GM21619 (cell line): ENCODE measurements at regions not wholly inside any gene's neighbourhood (a gene's known extent, or its start where the extent isn't known, plus 50 kb on each side); places are given as distances from the start of the nearest gene placed in this dataset.
"Not testable (repeated sequence)": the region's sequence is repeated elsewhere in the genome, so short reads cannot be mapped to it uniquely, and the experiment has no call there.

Source experiments
- ATAC-seq: cut with Tn5 transposase; IDR thresholded peaks from one replicate; pipeline ENCODE4 v1.9.1; 2021; ENCODE audit not compliant: unreplicated experiment

DNA sequence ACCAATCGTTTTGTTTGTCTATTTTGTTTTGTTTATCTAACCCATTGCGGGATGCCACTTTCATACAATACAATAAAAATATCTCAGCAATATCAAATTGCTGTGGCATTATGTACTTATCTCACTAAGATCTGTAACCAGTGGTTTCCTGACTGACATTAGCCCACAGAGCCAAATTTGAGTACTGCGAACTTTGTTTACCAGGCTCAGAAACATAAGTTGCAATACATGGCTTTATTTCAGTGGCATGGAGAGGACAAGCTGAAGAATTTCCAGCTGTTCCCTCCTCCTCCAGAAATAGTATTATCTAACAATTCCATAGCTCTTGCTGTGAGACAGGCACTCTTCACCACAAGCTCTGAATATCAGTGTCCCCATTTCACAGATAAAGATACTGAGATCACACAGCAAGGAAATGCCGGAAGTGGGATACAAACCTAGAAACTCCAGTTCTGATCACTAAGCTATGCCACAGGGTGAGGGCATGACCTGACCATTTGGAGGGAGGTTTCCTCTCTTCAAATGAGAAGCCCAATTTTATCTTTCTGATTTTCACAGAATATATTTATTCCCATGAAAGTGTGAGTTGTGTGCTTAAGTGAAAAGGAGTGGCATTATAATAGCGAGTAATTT, 469.9 kb upstream of the CBLB start:
- ATAC-seq: no peak

DNA sequence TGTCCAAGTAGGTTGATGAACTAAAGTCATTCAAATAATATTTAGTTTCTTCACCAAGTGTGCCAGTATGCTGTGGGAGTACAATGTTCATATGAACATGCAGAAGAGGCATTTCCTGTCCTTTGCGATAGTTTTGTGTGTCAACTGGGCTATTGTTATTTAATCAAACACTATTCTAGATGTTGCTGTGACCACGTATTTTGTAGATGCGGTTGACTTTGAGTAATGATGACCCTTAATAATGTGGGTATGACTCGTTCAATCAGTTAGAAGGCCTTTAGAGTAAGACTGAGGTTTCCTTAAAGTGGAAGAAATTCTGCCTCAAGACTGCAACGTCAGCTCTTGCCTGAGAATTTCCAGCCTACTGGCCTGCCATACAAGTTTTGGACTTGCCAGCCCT, 470.7 kb upstream of the CBLB start:
- no peak for ATAC-seq

DNA sequence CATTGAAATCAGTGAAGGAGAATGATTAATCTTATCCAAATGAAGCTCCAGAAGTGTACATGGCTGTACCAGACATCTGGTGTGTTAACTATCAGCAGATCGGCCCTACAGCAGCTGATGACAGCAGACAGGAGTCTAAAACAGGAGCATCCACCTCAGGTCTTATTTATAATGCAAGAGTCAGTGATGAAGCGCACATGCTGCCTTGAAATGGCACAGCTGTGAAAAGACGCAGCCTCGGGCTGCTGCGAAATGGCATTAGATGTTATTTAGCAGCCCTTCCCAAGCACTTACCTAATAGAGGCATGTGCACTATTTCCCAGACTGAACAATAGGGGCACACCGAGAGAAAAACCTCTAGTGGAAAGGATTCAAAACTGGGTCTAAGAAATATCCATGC, 472.3 kb upstream of the CBLB start:
- no peak for ATAC-seq

DNA sequence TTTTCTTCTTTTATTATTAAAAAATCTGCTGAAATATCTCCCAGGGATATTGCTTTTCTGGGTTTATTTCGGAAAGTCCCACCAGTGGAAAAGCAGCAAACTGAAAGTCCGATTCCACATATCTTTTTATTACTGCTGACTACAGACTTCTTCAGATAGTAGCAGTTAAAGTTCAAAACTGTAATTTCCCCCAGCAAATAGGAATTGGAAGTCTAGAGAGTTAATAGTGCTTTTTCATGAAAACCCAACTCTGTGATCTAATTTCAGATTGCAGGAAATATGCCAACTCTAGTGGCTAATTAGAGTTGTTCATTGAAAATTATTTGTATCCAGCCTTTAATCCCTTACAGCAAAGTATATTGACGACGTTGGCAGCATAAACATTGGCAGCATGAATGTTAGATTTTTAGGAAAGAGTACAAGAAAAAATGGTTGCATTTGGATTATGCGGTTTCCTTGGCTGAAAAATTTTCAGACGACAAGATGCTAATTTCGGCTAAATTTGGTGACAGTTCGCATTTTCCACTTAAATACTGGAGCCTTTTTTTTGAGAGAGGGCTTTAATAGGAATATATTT, 472.9 kb upstream of the CBLB start:
- ATAC-seq: no peak

DNA sequence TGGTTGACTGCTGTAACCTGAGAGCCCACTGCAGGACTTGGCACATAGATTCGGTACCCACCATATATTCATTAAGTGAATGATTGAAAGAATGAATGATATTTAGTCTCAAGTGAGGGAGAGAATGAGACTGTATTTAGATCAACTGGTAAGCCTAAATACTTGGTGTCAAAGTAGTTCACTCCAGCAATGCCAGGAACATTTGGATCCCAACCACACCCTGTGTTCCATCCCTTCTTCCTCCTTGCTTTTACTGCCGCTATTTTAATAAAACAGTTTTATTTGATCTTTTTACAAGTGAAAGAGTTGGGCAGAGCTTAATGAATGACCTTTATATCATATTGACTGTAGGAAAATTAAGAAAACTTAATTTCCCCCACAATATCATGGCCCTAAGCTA, 473.6 kb upstream of the CBLB start:
- ATAC-seq: no peak

DNA sequence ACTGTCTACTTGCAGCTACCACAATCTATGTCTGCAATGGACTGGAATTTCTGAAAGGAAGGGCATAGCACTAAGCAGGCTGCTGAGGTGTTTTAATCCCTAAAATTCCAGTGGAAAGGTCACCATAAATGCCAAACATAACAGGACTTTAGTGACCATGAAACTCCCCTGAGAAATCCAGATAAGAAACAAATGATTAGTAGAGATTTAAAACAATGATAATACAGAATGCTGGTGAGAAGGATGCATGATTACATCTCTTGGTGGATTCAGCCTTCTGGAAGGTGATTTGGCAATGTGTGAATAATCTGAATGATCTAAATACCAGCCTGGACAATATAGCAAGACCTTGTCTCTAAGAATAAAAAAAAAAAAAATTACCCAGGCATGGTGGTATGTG, 475.0 kb upstream of the CBLB start:
- ATAC-seq: no peak

DNA sequence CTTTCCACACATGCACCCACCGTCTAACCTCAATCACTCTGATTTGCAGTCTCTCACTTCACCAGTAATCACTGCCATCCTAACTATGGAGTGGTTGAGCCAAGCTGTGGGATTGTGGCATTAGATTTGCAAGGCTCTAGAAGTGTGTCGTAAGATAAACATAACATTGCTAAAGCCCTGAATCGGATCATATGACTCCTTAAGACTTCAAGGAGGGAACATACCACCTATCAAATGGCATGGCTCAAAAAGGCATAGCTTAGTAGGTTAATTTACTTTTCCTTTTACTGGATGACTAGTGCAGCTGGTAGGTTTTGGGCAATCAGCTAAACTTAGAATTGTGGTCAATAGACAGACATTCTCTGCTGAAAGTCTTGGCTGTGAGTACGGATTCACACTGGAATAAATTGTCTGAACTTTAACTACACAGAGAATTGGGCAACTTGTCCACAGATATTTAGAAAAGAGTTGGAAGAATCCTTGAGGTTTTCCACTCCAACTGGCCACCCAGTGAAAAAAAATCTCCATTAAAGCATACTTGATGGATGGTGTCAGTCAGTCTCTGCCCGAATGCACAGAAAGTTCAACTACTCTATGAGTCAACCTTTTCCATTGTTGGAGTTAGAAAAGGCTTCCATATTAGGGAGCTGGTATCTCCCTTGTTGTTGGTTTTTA, 476.7 kb upstream of the CBLB start:
- no peak for ATAC-seq

DNA sequence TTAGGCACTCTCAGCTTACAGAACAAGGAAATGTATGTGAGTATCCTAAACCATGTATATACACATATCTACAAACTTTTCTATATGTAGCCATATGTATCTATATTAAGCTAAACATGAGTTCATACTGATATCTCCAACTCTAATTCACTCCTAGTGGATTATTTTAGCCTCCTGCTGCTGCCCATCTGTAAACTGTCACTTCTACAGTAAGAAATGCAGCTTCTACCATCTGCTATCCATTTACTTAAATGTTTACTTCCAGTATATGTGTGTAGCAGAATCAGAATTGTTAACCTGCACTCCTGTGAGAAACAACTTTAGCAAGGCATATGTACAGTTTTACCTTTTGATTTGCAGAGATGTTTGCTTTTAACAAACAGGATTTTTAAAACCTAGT, 478.5 kb upstream of the CBLB start:
- ATAC-seq: no peak

DNA sequence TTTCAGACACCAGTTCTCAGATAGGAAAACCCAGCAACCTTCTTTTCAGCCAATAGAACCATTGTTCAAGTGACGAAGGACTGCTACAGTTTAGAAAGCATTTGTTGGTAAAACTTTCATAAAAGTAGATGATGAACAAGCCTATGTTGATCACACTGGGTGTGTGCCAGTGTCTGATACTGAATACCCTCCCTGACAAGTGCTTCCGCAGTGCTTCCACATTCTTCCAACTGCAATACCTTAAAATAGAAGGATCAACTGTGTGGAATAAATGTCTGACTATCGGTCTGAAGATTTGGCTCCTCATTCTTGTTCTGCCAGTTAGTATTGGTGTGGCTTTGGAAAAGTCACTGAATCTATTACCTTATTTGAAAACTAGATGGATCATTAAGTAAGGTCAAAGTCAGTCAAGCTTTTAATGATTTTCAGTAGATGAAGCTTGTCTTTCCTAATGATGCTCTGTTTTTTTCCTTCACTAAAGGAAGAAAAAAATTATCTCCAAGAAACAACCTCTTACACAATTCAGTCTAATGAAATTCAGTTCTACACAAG, 479.4 kb upstream of the CBLB start:
- no peak for ATAC-seq

DNA sequence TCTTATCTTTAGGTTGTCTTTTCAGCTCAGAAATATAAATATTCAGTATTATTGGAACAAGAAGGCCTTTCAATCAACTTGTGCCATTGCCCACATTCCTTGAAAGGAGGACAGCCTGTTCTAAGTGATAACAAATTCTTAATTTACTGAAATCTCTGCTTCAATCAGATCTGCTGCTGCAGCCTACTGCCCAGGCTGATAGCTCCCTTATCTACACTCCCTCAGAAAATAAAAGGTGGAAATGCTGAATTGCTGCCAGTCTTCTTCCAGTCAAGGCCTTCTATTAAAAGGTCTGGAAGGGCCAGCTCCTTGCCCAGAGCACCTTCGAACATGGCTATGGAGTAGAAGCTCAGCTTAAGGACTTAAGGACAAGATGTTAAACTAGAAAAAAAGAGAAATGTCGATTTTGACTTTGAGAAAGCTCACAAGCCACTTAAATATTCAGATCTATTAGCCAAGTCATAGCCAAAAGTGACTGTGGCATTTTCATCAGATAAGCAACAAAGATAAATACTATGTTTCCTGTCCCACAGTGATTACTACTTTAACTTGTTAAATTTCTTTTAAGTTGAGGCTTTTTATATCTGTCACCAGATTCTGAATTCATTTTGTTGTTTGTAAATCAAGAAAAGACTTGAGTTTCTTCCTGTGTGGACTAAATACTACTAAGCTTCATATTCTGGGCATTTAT, 480.5 kb upstream of the CBLB start:
- no peak for ATAC-seq

DNA sequence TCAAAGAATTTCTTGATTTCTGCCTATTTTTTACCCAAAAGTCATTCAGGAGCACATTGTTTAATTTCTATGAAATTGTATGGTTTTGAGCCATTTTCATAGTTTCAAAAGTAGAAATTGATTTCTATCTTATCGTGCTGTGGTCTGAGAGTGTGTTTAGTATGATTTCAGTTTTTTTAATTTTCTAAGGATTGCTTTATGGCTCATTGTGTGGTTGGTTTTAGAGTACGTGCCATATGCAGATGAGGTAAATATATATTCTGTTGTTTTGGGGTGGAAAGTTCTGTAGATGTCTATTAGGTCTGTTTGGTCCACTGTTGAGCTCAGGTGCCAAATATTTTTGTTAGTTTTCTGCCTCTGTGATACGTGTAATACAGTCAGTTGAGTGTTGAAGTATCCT, 487.1 kb upstream of the CBLB start:
- no peak for ATAC-seq

DNA sequence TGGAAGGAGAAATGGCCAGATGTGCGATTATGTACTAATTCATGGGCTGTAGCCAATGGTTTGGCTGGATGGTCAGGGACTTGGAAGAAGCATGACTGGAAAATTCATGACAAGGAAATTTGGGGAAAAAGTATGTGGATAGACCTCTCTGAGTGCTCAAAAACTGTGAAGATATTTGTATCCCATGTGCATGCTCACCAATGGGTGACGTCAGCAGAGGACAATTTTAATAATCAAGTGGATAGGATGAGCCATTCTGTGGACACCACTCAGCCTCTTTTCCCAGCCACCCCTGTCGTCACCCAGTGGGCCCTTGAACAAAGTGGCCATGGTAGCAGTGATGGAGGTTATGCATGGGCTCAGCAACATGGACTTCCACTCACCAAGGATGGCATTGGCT, 490.9 kb upstream of the CBLB start:
- no peak for ATAC-seq

DNA sequence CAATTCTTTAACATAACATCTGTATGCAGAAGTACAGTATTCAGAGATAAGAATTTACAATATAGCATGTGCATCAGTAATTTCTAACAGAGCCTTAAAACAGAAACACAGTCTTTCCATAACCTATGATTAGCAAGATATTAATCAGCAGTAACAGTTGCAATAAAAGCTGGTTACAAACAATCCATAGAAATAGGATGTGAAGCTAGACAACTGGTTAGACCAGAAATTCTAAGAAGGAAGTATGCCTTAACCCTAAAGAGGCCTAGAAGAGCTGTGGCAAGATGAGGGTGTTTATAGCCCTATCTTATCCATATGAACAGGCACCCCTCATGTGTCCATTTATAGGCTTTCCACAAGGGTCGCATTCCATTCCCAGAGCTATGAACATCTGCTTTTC, 492.1 kb upstream of the CBLB start:
- ATAC-seq: not testable (repeated sequence)

DNA sequence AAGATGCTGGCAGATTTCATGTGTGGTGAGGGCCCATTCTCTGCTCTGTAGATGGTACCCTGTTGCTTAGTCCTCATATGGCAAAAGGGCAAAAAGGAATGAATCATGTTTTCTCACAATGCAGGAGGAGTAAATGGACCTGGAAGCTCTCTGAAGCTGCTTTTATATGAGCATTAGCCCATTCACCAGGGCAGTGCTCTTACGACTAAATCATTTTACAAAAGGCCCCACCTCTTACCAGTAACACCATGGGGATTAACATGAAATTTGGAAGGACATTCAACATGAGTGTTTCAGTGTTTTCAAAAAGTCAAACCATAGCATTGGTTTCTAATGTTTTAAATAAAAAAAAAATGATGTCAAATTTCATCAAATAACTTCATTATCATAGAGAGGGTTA, 495.7 kb upstream of the CBLB start:
- no peak for ATAC-seq

DNA sequence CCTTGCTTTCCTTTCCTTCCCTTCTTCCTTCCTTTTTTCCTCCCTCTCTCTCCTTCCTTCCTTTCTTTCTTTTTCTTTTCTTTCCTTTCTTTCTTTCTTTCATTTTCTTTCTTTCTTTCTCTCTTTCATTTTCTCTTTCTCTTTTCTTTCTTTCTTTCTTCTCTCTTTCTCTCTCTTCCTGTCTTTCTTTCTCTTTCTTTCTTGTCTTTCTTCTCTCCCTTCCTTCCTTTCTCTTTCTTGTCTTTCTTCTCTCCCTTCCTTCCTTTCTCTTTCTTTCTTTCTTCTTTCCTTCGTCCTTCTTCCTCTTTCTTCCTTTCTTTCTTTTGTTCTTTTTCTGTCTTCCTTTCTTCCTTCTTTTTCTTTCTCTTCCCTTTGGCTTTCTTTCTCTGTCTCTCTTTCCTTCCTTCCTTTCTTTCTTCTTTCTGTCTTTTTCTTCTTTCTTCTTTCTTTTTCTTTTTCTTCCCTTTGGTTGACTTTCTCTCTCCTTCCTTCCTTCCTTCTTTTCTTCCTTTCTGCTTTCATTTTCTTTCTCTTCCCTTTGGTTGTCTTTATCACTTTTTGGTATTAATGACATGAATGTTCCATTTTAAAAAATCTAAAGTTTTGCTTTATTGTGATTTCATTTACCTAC, 496.4 kb upstream of the CBLB start:
- ATAC-seq: no peak

DNA sequence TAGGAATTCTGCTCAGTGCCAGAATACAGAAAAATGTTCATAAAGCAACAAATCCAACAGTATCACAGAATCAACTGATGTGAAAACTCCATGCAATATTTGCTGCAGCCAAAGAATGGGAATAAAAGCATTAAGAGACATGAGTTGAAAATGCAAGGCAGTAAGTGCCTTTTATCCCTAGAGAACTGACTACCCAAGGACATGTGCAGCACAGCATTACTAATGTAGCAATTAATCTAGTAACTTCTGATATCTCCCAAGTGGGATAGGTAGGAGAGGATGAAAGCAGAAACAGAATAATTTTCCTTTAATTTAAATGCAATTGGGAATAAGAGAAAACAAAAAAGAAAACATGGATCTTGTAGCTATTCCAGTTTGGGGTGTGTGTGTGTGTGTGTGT, 497.5 kb upstream of the CBLB start:
- no peak for ATAC-seq

DNA sequence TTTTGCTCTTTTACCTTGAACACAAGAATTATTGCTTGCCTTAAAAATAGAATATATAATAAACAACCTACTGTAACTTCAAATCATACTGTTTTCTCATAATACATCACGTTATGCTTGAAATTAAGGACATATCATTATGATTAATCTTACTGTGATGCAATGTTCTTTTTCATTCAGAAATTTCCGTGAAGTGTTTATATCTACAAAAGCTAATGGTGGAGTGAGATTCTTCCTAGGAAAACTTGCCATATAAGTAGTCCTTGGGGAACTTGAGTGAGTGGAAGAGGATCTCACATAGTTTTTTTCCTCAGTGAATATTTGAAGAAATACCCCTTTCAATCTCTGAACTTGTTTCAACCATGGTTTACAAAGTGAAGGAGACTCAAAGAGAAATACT, 498.7 kb upstream of the CBLB start:
- ATAC-seq: no peak

DNA sequence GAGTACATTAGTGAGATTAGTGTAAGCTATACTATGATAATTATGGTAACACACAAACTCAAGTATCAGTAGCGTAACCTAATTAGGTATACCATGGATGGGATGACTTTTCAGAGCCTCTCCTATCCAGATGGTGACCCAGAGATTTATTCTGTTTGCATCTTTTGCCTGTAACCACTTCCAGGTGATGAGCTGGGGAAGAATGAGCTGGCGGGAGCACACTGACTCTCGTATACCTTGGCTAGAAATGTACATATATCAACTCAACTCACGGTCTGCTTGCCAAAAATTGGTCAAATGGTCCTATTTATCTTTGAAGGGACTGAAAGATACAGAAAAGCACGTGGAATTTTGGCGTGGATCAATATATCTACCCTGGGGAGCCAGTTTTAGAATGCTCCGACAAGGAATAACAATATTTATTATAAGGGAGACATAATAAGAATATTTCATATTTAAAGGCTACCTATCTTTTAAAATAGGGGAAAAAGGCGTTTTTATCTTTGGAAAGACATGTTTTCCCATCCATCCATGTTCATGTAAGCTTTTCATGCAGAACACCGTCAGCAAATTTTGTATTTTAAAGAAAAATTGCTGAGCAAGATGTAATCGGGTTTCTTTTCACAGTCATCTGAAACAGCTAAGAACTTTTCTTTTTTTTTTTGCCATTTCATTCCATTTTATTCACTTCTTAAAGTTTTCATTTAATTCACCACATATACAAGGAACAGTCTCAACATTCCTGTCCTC, 502.6 kb upstream of the CBLB start:
- no peak for ATAC-seq

DNA sequence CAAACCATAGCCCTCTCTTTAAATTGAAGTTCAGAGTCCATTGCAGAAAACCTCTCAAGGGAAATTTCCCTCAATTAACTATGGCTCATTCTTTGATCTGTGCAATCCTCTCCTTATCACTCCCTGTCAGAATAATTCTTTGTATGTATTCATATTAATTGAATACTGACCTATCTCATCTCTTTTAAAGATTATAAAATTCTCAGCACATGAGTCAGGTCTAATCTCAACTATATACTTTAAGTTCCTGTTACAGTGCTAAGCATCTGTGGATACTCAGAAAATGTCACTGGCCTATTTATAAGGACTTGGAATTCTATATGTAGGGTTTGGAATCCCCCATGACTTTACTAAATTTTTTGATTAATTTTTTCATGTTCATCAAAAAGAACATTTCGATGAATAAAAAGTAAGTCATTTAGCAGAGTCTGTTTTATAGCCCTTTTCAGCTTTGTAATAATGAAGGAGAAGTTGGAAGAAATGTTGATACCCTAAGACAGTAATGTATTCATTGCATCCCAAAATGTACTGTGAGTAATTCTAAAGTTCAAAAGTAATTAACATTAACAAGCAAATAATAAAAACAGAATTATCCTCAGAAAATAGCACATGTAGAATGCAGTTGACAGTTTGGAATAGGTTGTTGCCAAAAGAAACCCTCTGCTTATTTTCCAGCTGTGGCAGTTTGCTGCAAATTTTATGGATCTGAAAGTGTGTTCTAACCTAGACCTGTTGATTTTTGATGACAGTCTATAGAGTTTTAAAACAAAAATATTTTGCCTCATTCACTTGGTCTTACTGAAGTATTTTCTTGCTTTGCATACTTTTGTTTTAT, 503.4 kb upstream of the CBLB start:
- ATAC-seq: no peak

DNA sequence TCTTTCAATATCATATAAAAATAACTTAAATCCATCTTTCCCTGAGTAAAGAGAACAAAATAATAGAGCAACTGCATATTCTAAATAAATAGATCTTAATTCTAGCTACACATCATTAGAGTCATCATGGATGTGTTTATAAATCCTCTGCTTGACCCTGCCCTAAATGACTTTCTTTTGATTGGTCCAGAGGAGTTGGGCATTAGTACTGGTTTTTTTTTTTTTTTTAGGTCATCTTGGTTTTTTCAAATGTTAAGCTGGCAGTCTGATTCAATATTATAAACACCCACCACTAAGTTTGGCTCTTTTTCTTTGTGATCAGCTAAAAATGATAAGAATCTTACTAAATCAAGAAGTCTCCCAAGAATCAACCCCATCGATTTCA, 504.0 kb upstream of the CBLB start:
- ATAC-seq: no peak
